ENCODE measurements at regions not wholly inside any gene's neighbourhood (a gene's known extent, or its start where the extent isn't known, plus 50 kb on each side); places are given as distances from the start of the nearest gene placed in this dataset.

- Histone ChIP-seq H3K4me3 (ENCODE audit: low read length) (no peak overlapping the region), H3K9me3 (ENCODE audit: insufficient read depth, low read length) (no peaks in the 10 kb centered on the region), H3K36me3 (replicated peaks; ENCODE audit: low read depth, low read length) (no peaks in the 10 kb centered on the region), H3K27me3 (ENCODE audit: low read depth, low read length) (no peaks in the 10 kb centered on the region), H4K20me1 (ENCODE audit: insufficient read depth, low read length) (no peaks in the 10 kb centered on the region), H3K27ac (ENCODE audit: low read length) (no peak overlapping the region), H2AFZ (ENCODE audit: low read depth, low read length) (no peak overlapping the region), H3K4me2 (ENCODE audit: low read length) (no peak overlapping the region), H3K4me1 (ENCODE audit: low read length) (no peaks in the 10 kb centered on the region; the same call in 1 of the 2 replicates), H3K9ac (ENCODE audit: low read length) (no peak overlapping the region), H3K79me2 (ENCODE audit: low read length) (no peaks in the 10 kb centered on the region)
- TF ChIP-seq, protein P1, sequence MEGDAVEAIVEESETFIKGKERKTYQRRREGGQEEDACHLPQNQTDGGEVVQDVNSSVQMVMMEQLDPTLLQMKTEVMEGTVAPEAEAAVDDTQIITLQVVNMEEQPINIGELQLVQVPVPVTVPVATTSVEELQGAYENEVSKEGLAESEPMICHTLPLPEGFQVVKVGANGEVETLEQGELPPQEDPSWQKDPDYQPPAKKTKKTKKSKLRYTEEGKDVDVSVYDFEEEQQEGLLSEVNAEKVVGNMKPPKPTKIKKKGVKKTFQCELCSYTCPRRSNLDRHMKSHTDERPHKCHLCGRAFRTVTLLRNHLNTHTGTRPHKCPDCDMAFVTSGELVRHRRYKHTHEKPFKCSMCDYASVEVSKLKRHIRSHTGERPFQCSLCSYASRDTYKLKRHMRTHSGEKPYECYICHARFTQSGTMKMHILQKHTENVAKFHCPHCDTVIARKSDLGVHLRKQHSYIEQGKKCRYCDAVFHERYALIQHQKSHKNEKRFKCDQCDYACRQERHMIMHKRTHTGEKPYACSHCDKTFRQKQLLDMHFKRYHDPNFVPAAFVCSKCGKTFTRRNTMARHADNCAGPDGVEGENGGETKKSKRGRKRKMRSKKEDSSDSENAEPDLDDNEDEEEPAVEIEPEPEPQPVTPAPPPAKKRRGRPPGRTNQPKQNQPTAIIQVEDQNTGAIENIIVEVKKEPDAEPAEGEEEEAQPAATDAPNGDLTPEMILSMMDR (IDR thresholded peaks at IDR 0.05; ENCODE audit: low read depth, low read length): no peak
- TF ChIP-seq EZH2phosphoT487 (IDR thresholded peaks at IDR 0.05; ENCODE audit: low read depth): no peak
Observed at GRCh38 chr5:103910786-103911185, 348.2 kb upstream of the NUDT12 start.

DNA sequence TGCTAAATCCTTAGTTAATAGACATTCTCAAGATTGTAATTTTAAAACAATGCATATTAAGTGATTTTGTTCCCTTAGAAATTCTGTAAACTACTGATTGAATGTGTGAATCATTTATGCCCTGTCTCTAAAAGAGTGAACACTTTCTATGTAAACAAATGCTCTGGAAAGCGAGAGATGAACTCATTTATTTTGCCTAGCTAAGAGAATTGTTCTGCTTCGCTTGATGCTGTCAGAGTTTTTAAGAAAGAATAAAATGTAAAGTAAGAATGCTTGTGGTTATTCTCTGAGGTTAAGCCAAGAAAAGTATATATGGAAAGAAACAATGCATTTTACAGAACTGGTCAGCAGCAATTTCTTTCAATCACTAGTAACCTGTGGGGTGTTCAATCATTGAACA is 347.4 kb upstream of the NUDT12 start:
- Histone ChIP-seq H3K9ac (ENCODE audit: low read length) (no peak overlapping the region), H3K27me3 (ENCODE audit: low read depth, low read length) (no peaks in the 10 kb centered on the region), H3K36me3 (replicated peaks; ENCODE audit: low read depth, low read length) (no peaks in the 10 kb centered on the region), H3K4me2 (ENCODE audit: low read length) (no peak overlapping the region), H3K4me1 (ENCODE audit: low read length) (no peaks in the 10 kb centered on the region; the same call in 1 of the 2 replicates), H2AFZ (ENCODE audit: low read depth, low read length) (no peak overlapping the region), H4K20me1 (ENCODE audit: insufficient read depth, low read length) (no peaks in the 10 kb centered on the region), H3K9me3 (ENCODE audit: insufficient read depth, low read length) (no peaks in the 10 kb centered on the region), H3K4me3 (ENCODE audit: low read length) (no peak overlapping the region), H3K27ac (ENCODE audit: low read length) (no peak overlapping the region), H3K79me2 (ENCODE audit: low read length) (no peaks in the 10 kb centered on the region)
- TF ChIP-seq, protein P1 (IDR thresholded peaks at IDR 0.05; ENCODE audit: low read depth, low read length): no peak
- TF ChIP-seq EZH2phosphoT487 (IDR thresholded peaks at IDR 0.05; ENCODE audit: low read depth): no peak

DNA sequence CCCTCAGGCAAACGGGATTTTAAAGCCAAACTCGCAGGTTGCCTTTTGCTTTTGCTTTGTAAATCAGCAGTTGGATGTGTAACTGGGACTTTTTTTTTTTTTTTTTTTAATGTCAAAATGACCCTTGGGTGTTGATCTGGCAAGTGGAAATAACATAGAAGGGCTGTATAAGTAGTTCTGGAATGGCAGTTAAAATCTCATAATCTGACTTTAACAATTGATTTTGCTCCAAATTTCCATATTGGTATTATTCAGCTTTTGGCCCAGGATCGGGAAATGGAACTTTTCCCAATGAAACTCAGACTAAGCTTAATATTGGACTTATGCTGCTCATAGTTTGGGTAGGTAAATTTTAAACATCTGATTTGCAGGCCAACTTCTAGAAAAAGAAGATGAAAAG is 346.8 kb upstream of the NUDT12 start:
- Histone ChIP-seq H3K9ac (ENCODE audit: low read length) (no peak overlapping the region), H3K4me1 (ENCODE audit: low read length) (no peaks in the 10 kb centered on the region; the same call in 1 of the 2 replicates), H3K27ac (ENCODE audit: low read length) (no peak overlapping the region), H4K20me1 (ENCODE audit: insufficient read depth, low read length) (no peaks in the 10 kb centered on the region), H3K4me3 (ENCODE audit: low read length) (no peak overlapping the region), H3K79me2 (ENCODE audit: low read length) (no peaks in the 10 kb centered on the region), H3K4me2 (ENCODE audit: low read length) (no peak overlapping the region), H3K9me3 (ENCODE audit: insufficient read depth, low read length) (no peaks in the 10 kb centered on the region), H2AFZ (ENCODE audit: low read depth, low read length) (no peak overlapping the region), H3K36me3 (replicated peaks; ENCODE audit: low read depth, low read length) (no peaks in the 10 kb centered on the region), H3K27me3 (ENCODE audit: low read depth, low read length) (no peaks in the 10 kb centered on the region)
- TF ChIP-seq EZH2phosphoT487 (IDR thresholded peaks at IDR 0.05; ENCODE audit: low read depth): no peak
- TF ChIP-seq, protein P1 (IDR thresholded peaks at IDR 0.05; ENCODE audit: low read depth, low read length): no peak

DNA sequence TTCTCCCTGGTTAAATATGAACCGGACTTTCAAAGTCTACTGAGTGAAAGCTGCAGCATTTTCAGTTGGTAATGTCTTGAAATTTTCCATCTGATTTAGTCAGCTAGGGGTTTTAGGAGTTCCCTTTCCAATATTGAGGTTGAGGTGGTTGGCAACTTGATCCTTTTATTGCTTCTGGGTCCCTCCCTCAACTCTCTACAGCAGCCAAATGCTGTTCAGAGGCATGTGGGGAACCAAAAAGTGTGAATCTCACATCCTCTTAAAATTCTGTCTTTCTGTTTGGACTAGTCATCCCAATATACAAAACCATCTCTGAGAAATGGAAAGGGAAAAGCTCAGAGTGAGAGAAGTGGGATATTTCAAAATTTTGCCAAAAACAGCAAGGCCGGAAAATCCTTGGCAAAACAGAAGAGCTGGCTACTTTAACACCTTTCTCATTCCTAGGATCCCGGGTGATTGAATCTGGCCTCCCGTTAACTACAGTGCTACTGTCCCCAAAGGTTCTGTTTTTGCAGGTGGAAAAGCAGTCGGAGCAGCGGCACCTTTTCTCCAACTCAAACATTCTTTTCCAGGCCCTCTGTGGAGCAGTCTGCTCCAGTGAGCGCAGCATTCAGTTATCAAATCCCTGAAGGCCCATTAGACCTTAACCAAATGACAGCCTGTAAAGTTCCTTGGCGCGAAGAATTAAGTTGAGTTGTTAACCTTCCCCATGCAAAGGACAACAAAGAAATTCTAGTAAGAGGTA is 345.9 kb upstream of the NUDT12 start:
- Histone ChIP-seq H3K4me1 (ENCODE audit: low read length) (no peaks in the 10 kb centered on the region; the same call in 1 of the 2 replicates), H3K79me2 (ENCODE audit: low read length) (no peaks in the 10 kb centered on the region), H4K20me1 (ENCODE audit: insufficient read depth, low read length) (no peaks in the 10 kb centered on the region), H3K9ac (ENCODE audit: low read length) (no peak overlapping the region), H3K27me3 (ENCODE audit: low read depth, low read length) (no peaks in the 10 kb centered on the region), H3K36me3 (replicated peaks; ENCODE audit: low read depth, low read length) (no peaks in the 10 kb centered on the region), H2AFZ (ENCODE audit: low read depth, low read length) (no peak overlapping the region), H3K4me2 (ENCODE audit: low read length) (no peak overlapping the region), H3K27ac (ENCODE audit: low read length) (no peak overlapping the region), H3K9me3 (ENCODE audit: insufficient read depth, low read length) (no peaks in the 10 kb centered on the region), H3K4me3 (ENCODE audit: low read length) (no peak overlapping the region)
- TF ChIP-seq, protein P1 (IDR thresholded peaks at IDR 0.05; ENCODE audit: low read depth, low read length): no peak
- no peak for TF ChIP-seq EZH2phosphoT487 (IDR thresholded peaks at IDR 0.05; ENCODE audit: low read depth)
